Activated CD4-positive, alpha-beta memory T cell treated with anti-CD3 and anti-CD28 coated beads for 36 hours (primary cell): ENCODE measurements at regions not wholly inside any gene's neighbourhood (a gene's known extent, or its start where the extent isn't known, plus 50 kb on each side); places are given as distances from the start of the nearest gene placed in this dataset.

Source experiments
- CTCF ChIA-PET: fragments of 350-600 bp; sonication (Branson Sonifier 250); formaldehyde crosslinking; loops from one replicate; lab custom pipeline; 2021; ENCODE audit warnings: antibody characterized with exemption, inconsistent platforms; lab: Charles Lee
- POLR2A ChIA-PET: fragments of 350-600 bp; sonication (Branson Sonifier 250); formaldehyde crosslinking; loops from one replicate; lab custom pipeline; 2021; ENCODE audit warnings: antibody characterized with exemption; lab: Charles Lee
- DNase-seq: peaks from one replicate; pipeline ENCODE4 v3.0.0-alpha.2; 2020
- H3K27ac Mint-ChIP-seq: one replicate; pipeline ENCODE4 v1.8.0; 2021; ENCODE audit warnings: mixed read lengths
- H3K27me3 Mint-ChIP-seq: one replicate; pipeline ENCODE4 v1.8.0; 2021; ENCODE audit warnings: mixed read lengths
- H3K36me3 Mint-ChIP-seq: one replicate; pipeline ENCODE4 v1.8.0; 2021; ENCODE audit warnings: mixed read lengths
- H3K4me1 Mint-ChIP-seq: one replicate; pipeline ENCODE4 v1.8.0; 2021; ENCODE audit warnings: low read depth, mixed read lengths
- H3K4me3 Mint-ChIP-seq: one replicate; pipeline ENCODE4 v1.8.0; 2021; ENCODE audit warnings: mild to moderate bottlenecking, mixed read lengths
- H3K9me3 Mint-ChIP-seq: one replicate; pipeline ENCODE4 v1.8.0; 2021; ENCODE audit warnings: mixed read lengths
- intact Hi-C: fragments of 100-400 bp; cut with micrococcal nuclease; formaldehyde crosslinking; loops from one replicate; pipeline ENCODE4 v1.15.1; 2023

GRCh38 chr4:10333942-10334341, 123.3 kb downstream of the ZNF518B start:
- Mint-ChIP-seq H3K27me3 (peaks cover 7% of the 10 kb centered on the region), H3K4me1 (no peaks in the 10 kb centered on the region), H3K36me3 (no peaks in the 10 kb centered on the region), H3K27ac (no peak overlapping the region), H3K4me3 (no peak overlapping the region), H3K9me3 (no peaks in the 10 kb centered on the region)
- DNase-seq = no peak
- POLR2A ChIA-PET = no interaction called here
- intact Hi-C loops = no loop called here
- CTCF ChIA-PET = no interaction called here

GRCh38 chr4:10326075-10326474, 131.2 kb downstream of the ZNF518B start:
- H3K4me3 Mint-ChIP-seq = no peak overlapping the region
- H3K27me3 Mint-ChIP-seq = no peaks in the 10 kb centered on the region
- ChIA-PET CTCF (no interaction called here), POLR2A (no interaction called here)
- H3K27ac Mint-ChIP-seq = no peak overlapping the region
- intact Hi-C loops = no loop called here
- no peaks in the 10 kb centered on the region for H3K4me1 Mint-ChIP-seq
- H3K9me3 Mint-ChIP-seq = no peaks in the 10 kb centered on the region
- H3K36me3 Mint-ChIP-seq = no peaks in the 10 kb centered on the region
- DNase-seq = no peak

GRCh38 chr4:10321931-10322330, 135.3 kb downstream of the ZNF518B start:
- no peak overlapping the region for H3K4me3 Mint-ChIP-seq
- no peaks in the 10 kb centered on the region for H3K36me3 Mint-ChIP-seq
- no peaks in the 10 kb centered on the region for H3K9me3 Mint-ChIP-seq
- no peaks in the 10 kb centered on the region for H3K27me3 Mint-ChIP-seq
- H3K4me1 Mint-ChIP-seq = no peaks in the 10 kb centered on the region
- H3K27ac Mint-ChIP-seq = no peak overlapping the region
- DNase-seq = no peak
- intact Hi-C loops = no loop called here
- ChIA-PET POLR2A (no interaction called here), CTCF (no interaction called here)

- POLR2A ChIA-PET = no interaction called here
- intact Hi-C loops = no loop called here
- CTCF ChIA-PET = no interaction called here
- no peaks in the 10 kb centered on the region for H3K9me3 Mint-ChIP-seq
- no peaks in the 10 kb centered on the region for H3K27me3 Mint-ChIP-seq
- H3K36me3 Mint-ChIP-seq = no peaks in the 10 kb centered on the region
- no peak overlapping the region for H3K4me3 Mint-ChIP-seq
- no peaks in the 10 kb centered on the region for H3K4me1 Mint-ChIP-seq
- no peak for DNase-seq
- no peak overlapping the region for H3K27ac Mint-ChIP-seq
Measured at GRCh38 chr4:10320130-10320529, 137.1 kb downstream of the ZNF518B start.

GRCh38 chr4:10317345-10317744, 139.9 kb downstream of the ZNF518B start:
- Mint-ChIP-seq H3K27ac (no peak overlapping the region), H3K4me3 (no peak overlapping the region), H3K27me3 (no peaks in the 10 kb centered on the region), H3K36me3 (no peaks in the 10 kb centered on the region), H3K9me3 (no peaks in the 10 kb centered on the region), H3K4me1 (no peaks in the 10 kb centered on the region)
- CTCF ChIA-PET = no interaction called here
- POLR2A ChIA-PET = no interaction called here
- no peak for DNase-seq
- intact Hi-C loops = no loop called here

- Mint-ChIP-seq H3K36me3 (no peaks in the 10 kb centered on the region), H3K27ac (no peak overlapping the region), H3K27me3 (no peaks in the 10 kb centered on the region), H3K4me3 (no peak overlapping the region), H3K4me1 (no peaks in the 10 kb centered on the region), H3K9me3 (no peaks in the 10 kb centered on the region)
- ChIA-PET POLR2A (no interaction called here), CTCF (no interaction called here)
- intact Hi-C loops = no loop called here
- DNase-seq = no peak
Measured at GRCh38 chr4:10316851-10317250, 140.4 kb downstream of the ZNF518B start.

GRCh38 chr4:10315638-10316037, 141.6 kb downstream of the ZNF518B start:
- intact Hi-C loops = no loop called here
- Mint-ChIP-seq H3K4me3 (no peak overlapping the region), H3K27me3 (no peaks in the 10 kb centered on the region), H3K9me3 (no peaks in the 10 kb centered on the region), H3K4me1 (no peaks in the 10 kb centered on the region), H3K27ac (no peak overlapping the region), H3K36me3 (no peaks in the 10 kb centered on the region)
- ChIA-PET CTCF (no interaction called here), POLR2A (no interaction called here)
- no peak for DNase-seq

GRCh38 chr4:10312568-10312967, 144.7 kb downstream of the ZNF518B start:
- ChIA-PET POLR2A (no interaction called here), CTCF (no interaction called here)
- no peak for DNase-seq
- Mint-ChIP-seq H3K27ac (no peak overlapping the region), H3K4me3 (no peak overlapping the region), H3K27me3 (no peaks in the 10 kb centered on the region), H3K36me3 (no peaks in the 10 kb centered on the region), H3K9me3 (no peaks in the 10 kb centered on the region), H3K4me1 (no peaks in the 10 kb centered on the region)
- intact Hi-C loops = no loop called here

GRCh38 chr4:10311939-10312338, 145.3 kb downstream of the ZNF518B start:
- Mint-ChIP-seq H3K4me1 (no peaks in the 10 kb centered on the region), H3K27ac (no peak overlapping the region), H3K36me3 (no peaks in the 10 kb centered on the region), H3K27me3 (no peaks in the 10 kb centered on the region), H3K4me3 (no peak overlapping the region), H3K9me3 (no peaks in the 10 kb centered on the region)
- intact Hi-C loops = no loop called here
- ChIA-PET CTCF (no interaction called here), POLR2A (no interaction called here)
- no peak for DNase-seq

- DNase-seq = no peak
- intact Hi-C loops = no loop called here
- Mint-ChIP-seq H3K27me3 (no peaks in the 10 kb centered on the region), H3K4me1 (no peaks in the 10 kb centered on the region), H3K9me3 (no peaks in the 10 kb centered on the region), H3K36me3 (no peaks in the 10 kb centered on the region), H3K4me3 (no peak overlapping the region), H3K27ac (no peak overlapping the region)
- POLR2A ChIA-PET = no interaction called here
- CTCF ChIA-PET = no interaction called here
Measured at GRCh38 chr4:10305816-10306215, 151.4 kb downstream of the ZNF518B start.

GRCh38 chr4:10303291-10303690, 153.9 kb downstream of the ZNF518B start:
- no peaks in the 10 kb centered on the region for H3K9me3 Mint-ChIP-seq
- H3K4me3 Mint-ChIP-seq = no peak overlapping the region
- ChIA-PET CTCF (no interaction called here), POLR2A (no interaction called here)
- H3K27ac Mint-ChIP-seq = no peak overlapping the region
- H3K27me3 Mint-ChIP-seq = no peaks in the 10 kb centered on the region
- no peaks in the 10 kb centered on the region for H3K36me3 Mint-ChIP-seq
- intact Hi-C loops = no loop called here
- no peak for DNase-seq
- H3K4me1 Mint-ChIP-seq = no peaks in the 10 kb centered on the region

GRCh38 chr4:10302096-10302495, 155.1 kb downstream of the ZNF518B start:
- Mint-ChIP-seq H3K27ac (no peak overlapping the region), H3K4me1 (no peaks in the 10 kb centered on the region), H3K9me3 (no peaks in the 10 kb centered on the region), H3K27me3 (no peaks in the 10 kb centered on the region), H3K36me3 (no peaks in the 10 kb centered on the region), H3K4me3 (no peak overlapping the region)
- intact Hi-C loops = no loop called here
- DNase-seq = no peak
- ChIA-PET POLR2A (no interaction called here), CTCF (interaction anchor here (0.7 kb wide), 1 partner anchor 199 kb away, joined by 3 read pairs; no protein-coding TSS in a partner anchor)

- POLR2A ChIA-PET = no interaction called here
- H3K27ac Mint-ChIP-seq = no peak overlapping the region
- H3K36me3 Mint-ChIP-seq = no peaks in the 10 kb centered on the region
- no peaks in the 10 kb centered on the region for H3K9me3 Mint-ChIP-seq
- H3K4me3 Mint-ChIP-seq = no peak overlapping the region
- no peaks in the 10 kb centered on the region for H3K4me1 Mint-ChIP-seq
- H3K27me3 Mint-ChIP-seq = peaks cover 2% of the 10 kb centered on the region
- CTCF ChIA-PET = no interaction called here
- intact Hi-C loops = no loop called here
- DNase-seq = no peak
Measured at GRCh38 chr4:10299601-10300000, 157.6 kb downstream of the ZNF518B start.

- Mint-ChIP-seq H3K4me1 (no peaks in the 10 kb centered on the region), H3K27me3 (peaks cover 2% of the 10 kb centered on the region), H3K27ac (no peak overlapping the region), H3K36me3 (no peaks in the 10 kb centered on the region), H3K9me3 (no peaks in the 10 kb centered on the region), H3K4me3 (no peak overlapping the region)
- ChIA-PET POLR2A (no interaction called here), CTCF (no interaction called here)
- intact Hi-C loops = no loop called here
- no peak for DNase-seq
Measured at GRCh38 chr4:10298681-10299080, 158.5 kb downstream of the ZNF518B start.
